Neural progenitor cell (in vitro differentiated cells): ENCODE measurements at regions not wholly inside any gene's neighbourhood (a gene's known extent, or its start where the extent isn't known, plus 50 kb on each side); places are given as distances from the start of the nearest gene placed in this dataset.

Source experiments
- DNase-seq: peaks from one replicate; pipeline ENCODE4 v3.0.0-alpha.2; 2016; ENCODE audit warnings: low spot score
- H2AFZ ChIP-seq: fragments of 200-600 bp; sonication (generic); replicated peaks from 2 replicates; pipeline ENCODE4 v1.6.1; 2016; ENCODE audit warnings: antibody characterized with exemption
- H3F3A ChIP-seq: fragments of 200-600 bp; sonication (generic); 2 replicates; pipeline ENCODE4 v1.6.1; 2016; ENCODE audit warnings: antibody characterized with exemption, low read depth
- H3K27ac ChIP-seq: fragments of 200-600 bp; sonication (generic); 2 replicates; pipeline ENCODE4 v1.5.1; 2016; ENCODE audit warnings: mild to moderate bottlenecking
- H3K27me3 ChIP-seq: fragments of 200-600 bp; sonication (generic); 2 replicates; pipeline ENCODE4 v1.6.1; 2016; ENCODE audit warnings: mild to moderate bottlenecking, moderate library complexity
- H3K36me3 ChIP-seq: fragments of 200-600 bp; sonication (generic); 2 replicates; pipeline ENCODE4 v1.5.1; 2016
- H3K4me1 ChIP-seq: fragments of 200-600 bp; sonication (generic); 2 replicates; pipeline ENCODE4 v1.6.1; 2016; ENCODE audit warnings: mixed run types
- H3K4me2 ChIP-seq: fragments of 200-600 bp; sonication (generic); 2 replicates; pipeline ENCODE4 v1.6.1; 2016
- H3K4me3 ChIP-seq: fragments of 200-600 bp; sonication (generic); 2 replicates; pipeline ENCODE4 v1.5.1; 2016
- H3K79me2 ChIP-seq: fragments of 200-600 bp; sonication (generic); 2 replicates; pipeline ENCODE4 v1.6.1; 2016; ENCODE audit warnings: low read depth
- H3K9ac ChIP-seq: fragments of 200-600 bp; sonication (generic); 2 replicates; pipeline ENCODE4 v1.6.1; 2016
- H3K9me3 ChIP-seq: fragments of 200-600 bp; sonication (generic); 2 replicates; pipeline ENCODE4 v1.5.1; 2016; ENCODE audit warnings: low read depth
- H4K20me1 ChIP-seq: fragments of 200-600 bp; sonication (generic); 2 replicates; pipeline ENCODE4 v1.6.1; 2016; ENCODE audit warnings: low read depth
- H3K27ac Mint-ChIP-seq: 3 replicates; pipeline ENCODE4 v1.8.0; 2021; ENCODE audit warnings: mixed read lengths
- H3K27me3 Mint-ChIP-seq: 2 replicates; pipeline ENCODE4 v1.8.0; 2022; ENCODE audit warnings: low read depth, mild to moderate bottlenecking, inconsistent platforms, moderate library complexity, mixed read lengths; ENCODE audit not compliant: insufficient read depth
- H3K36me3 Mint-ChIP-seq: 3 replicates; pipeline ENCODE4 v1.8.0; 2021; ENCODE audit warnings: mixed read lengths
- H3K4me1 Mint-ChIP-seq: 3 replicates; pipeline ENCODE4 v1.8.0; 2021; ENCODE audit warnings: mixed read lengths
- H3K4me3 Mint-ChIP-seq: 3 replicates; pipeline ENCODE4 v1.8.0; 2021; ENCODE audit warnings: mild to moderate bottlenecking, moderate library complexity, mixed read lengths
- H3K9me3 Mint-ChIP-seq: 3 replicates; pipeline ENCODE4 v1.8.0; 2020; ENCODE audit warnings: mixed read lengths
- CTCF ChIP-seq: fragments of 200-600 bp; sonication (generic); IDR thresholded peaks from 2 replicates; pipeline ENCODE4 v1.5.1; 2017; ENCODE audit warnings: antibody characterized with exemption, mild to moderate bottlenecking
- EZH2 ChIP-seq: fragments of 200-600 bp; sonication (generic); IDR thresholded peaks from 2 replicates; pipeline ENCODE4 v1.6.1; 2017; ENCODE audit warnings: antibody characterized with exemption, mild to moderate bottlenecking, moderate library complexity
- EZH2phosphoT487 ChIP-seq: fragments of 200-600 bp; sonication (generic); IDR thresholded peaks from 2 replicates; pipeline ENCODE4 v1.6.1; 2017; ENCODE audit warnings: antibody characterized with exemption

- H3K4me3 ChIP-seq = no peak overlapping the region
- peaks cover 28% of the 10 kb centered on the region for H3K4me1 ChIP-seq
- no peak overlapping the region for H3K4me2 ChIP-seq
- H3K27me3 Mint-ChIP-seq = peaks cover 8% of the 10 kb centered on the region
- H3K9me3 ChIP-seq = no peaks in the 10 kb centered on the region
- peak overlapping the region; percentile 70 for H3K27ac Mint-ChIP-seq
- no peak overlapping the region for H3K9ac ChIP-seq
- DNase-seq = no peak
- peaks cover 51% of the 10 kb centered on the region for H3K4me1 Mint-ChIP-seq
- H3K27ac ChIP-seq = no peak overlapping the region
- no peaks in the 10 kb centered on the region for H3K9me3 Mint-ChIP-seq
- peaks cover 29% of the 10 kb centered on the region for H3F3A ChIP-seq
- no peaks in the 10 kb centered on the region for H3K36me3 ChIP-seq
- no peaks in the 10 kb centered on the region for H3K79me2 ChIP-seq
- H2AFZ ChIP-seq = no peak overlapping the region
- no peak overlapping the region for H3K4me3 Mint-ChIP-seq
- no peaks in the 10 kb centered on the region for H4K20me1 ChIP-seq
- H3K27me3 ChIP-seq = no peaks in the 10 kb centered on the region
- no peak for TF ChIP-seq EZH2phosphoT487
- TF ChIP-seq CTCF = no peak
- no peak for TF ChIP-seq EZH2
- H3K36me3 Mint-ChIP-seq = no peaks in the 10 kb centered on the region
These were observed 383.3 kb downstream of the MN1 start for GRCh38 chr22:27418261-27418660.

- Histone ChIP-seq H4K20me1 (no peaks in the 10 kb centered on the region), H3K4me1 (peaks cover 28% of the 10 kb centered on the region), H2AFZ (no peak overlapping the region), H3K79me2 (no peaks in the 10 kb centered on the region), H3F3A (peaks cover 24% of the 10 kb centered on the region), H3K4me3 (no peak overlapping the region), H3K27ac (no peak overlapping the region), H3K9ac (no peak overlapping the region), H3K4me2 (no peak overlapping the region), H3K9me3 (no peaks in the 10 kb centered on the region), H3K36me3 (no peaks in the 10 kb centered on the region), H3K27me3 (no peaks in the 10 kb centered on the region)
- Mint-ChIP-seq H3K4me3 (no peak overlapping the region), H3K27me3 (peaks cover 4% of the 10 kb centered on the region), H3K27ac (no peak overlapping the region), H3K4me1 (peaks cover 50% of the 10 kb centered on the region), H3K9me3 (no peaks in the 10 kb centered on the region), H3K36me3 (no peaks in the 10 kb centered on the region)
- TF ChIP-seq CTCF (no peak), EZH2phosphoT487 (no peak), EZH2 (no peak)
- DNase-seq = no peak
These were observed 382.1 kb downstream of the MN1 start for GRCh38 chr22:27419473-27419872.

GRCh38 chr22:27420195-27420816, 381.2 kb downstream of the MN1 start:
- no peak overlapping the region for H3K4me3 Mint-ChIP-seq
- Histone ChIP-seq H3K27me3 (no peaks in the 10 kb centered on the region), H3K4me3 (no peak overlapping the region), H3K27ac (no peak overlapping the region), H2AFZ (peak overlapping the region; percentile 36), H3K4me1 (peaks cover 19% of the 10 kb centered on the region), H3K4me2 (no peak overlapping the region), H3K9ac (no peak overlapping the region), H3K36me3 (no peaks in the 10 kb centered on the region), H4K20me1 (no peaks in the 10 kb centered on the region), H3K9me3 (no peaks in the 10 kb centered on the region), H3K79me2 (no peaks in the 10 kb centered on the region), H3F3A (peaks cover 17% of the 10 kb centered on the region)
- peaks cover 44% of the 10 kb centered on the region for H3K4me1 Mint-ChIP-seq
- H3K27ac Mint-ChIP-seq = peak overlapping the region; percentile 6
- H3K27me3 Mint-ChIP-seq = no peaks in the 10 kb centered on the region
- TF ChIP-seq CTCF = no peak
- no peak for TF ChIP-seq EZH2phosphoT487
- no peak for TF ChIP-seq EZH2
- no peaks in the 10 kb centered on the region for H3K9me3 Mint-ChIP-seq
- no peaks in the 10 kb centered on the region for H3K36me3 Mint-ChIP-seq
- DNase-seq = no peak
